GM18520 (cell line): ENCODE measurements at regions not wholly inside any gene's neighbourhood (a gene's known extent, or its start where the extent isn't known, plus 50 kb on each side); places are given as distances from the start of the nearest gene placed in this dataset.

Experiments
- ATAC-seq: cut with Tn5 transposase; IDR thresholded peaks from one replicate; pipeline ENCODE4 v1.9.1; 2021; ENCODE audit not compliant: unreplicated experiment

DNA sequence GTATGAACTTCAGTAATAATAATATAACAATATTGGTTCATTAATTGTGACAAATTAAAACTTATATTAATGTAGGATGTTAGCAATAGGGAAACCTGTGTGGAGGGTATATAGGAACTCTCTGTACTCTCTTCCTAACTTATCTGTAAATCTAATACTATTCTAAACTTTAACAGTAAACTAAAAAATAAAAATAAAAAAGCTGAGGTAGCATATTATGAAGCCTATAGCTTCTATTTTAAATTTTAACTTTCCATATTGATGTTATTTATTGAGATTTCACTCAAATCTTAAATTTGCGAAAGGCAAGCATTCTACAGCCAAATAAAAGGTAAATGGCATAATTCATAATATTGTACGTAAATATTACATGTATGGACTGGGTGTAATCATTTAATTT is 326.4 kb downstream of the MEI4 start:
- ATAC-seq = no peak

DNA sequence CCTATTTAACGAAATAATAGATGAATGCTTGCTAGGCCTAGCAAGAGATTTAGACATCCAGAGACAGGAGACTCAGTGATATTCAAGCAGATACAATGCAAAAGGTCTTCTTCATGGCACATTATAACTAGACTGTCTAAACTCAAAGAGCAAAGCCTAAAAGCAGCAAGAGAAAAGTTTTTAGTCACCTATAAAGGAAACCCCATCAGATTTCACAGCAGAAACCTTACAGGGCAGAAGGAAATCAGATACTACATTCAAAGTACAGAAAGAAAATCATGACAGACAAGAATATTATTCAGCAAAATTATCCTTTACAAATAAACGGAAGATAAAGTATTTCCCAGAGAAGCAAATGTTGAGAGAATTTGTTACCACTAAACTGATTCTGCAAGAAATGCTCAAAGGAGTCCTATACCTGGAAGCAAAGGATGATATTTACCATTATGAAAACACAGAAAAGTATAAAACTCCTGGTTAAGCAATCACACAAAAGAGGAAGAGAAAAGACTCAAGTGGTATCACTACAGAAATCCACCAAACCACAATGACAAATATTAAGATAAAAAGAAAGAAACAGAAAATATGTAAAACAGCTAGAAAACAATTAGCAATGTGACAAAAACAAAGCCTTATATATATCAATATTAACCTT is 333.7 kb downstream of the MEI4 start:
- peak; percentile 79 for ATAC-seq

DNA sequence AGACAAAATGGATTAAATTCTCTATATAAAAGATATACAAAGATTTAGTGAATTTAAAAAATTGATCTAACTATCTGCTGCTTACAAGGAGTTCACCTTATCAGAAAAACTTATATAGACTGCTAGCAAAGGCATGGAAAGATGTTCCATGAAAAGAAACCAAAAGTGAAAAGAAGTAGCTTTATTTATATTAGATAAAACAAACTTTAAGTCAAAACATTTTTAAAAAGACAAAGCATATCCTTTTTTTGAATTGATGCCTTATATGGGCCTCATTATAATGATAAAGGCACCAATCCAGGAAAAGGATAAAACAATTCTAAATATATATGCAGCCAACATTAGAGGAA is 334.2 kb downstream of the MEI4 start:
- ATAC-seq = peak; percentile 15

DNA sequence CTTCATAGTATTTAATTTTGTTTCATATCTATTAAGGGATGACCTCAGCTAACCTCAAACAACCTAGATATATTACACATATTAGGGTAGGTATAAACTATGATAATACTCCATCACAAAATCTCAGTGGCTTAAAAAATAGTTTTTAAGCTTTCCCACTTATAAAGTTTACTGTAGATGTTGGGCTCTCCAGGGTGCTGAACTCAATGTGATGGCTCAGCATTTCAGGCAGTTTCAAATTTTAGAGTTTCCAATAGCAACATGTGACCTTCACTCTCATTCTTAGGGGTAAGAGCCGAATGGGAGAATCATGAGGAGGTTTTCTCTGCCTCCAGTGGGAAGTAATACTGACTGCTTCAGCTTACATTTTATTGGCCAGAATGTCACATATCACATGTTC is 357.3 kb downstream of the MEI4 start:
- no peak for ATAC-seq

DNA sequence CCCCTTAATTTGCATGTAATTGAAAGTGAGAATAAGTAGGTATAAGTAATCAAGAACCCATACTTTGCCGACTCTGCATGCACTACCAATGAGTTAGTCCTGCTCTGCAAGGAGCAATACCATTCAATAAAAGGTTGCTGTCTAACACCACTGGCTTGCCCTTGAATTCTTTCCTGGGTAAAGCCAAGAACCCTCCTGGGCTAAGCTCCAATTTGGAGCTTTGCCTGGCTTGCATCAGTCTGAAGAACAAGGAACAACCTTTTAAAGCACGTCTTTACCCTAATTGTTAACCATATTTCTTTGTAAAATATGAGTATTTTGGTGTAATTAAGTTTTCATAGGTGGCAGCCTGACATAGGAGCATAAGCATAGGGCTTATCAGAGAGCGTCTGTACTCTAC is 367.7 kb downstream of the MEI4 start:
- ATAC-seq = no peak

DNA sequence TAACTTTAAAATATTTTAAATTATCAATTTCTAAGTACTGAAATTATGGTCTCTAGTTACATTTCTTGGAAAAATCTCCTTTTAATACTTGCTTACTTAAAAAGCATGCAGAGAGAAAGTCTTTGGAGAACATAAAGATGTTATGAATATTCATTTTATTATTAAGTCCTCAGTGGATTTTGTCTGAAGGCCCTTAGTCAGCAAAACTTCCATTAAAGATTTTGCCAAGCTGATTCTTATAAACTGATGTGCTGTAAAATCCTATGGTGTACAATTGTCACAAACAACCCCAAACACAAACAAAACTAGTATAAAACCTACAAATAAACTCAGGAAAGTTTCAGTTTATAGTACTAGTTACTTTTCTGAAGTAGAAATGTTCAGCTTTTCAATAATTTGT is 372.7 kb downstream of the MEI4 start:
- ATAC-seq = no peak

DNA sequence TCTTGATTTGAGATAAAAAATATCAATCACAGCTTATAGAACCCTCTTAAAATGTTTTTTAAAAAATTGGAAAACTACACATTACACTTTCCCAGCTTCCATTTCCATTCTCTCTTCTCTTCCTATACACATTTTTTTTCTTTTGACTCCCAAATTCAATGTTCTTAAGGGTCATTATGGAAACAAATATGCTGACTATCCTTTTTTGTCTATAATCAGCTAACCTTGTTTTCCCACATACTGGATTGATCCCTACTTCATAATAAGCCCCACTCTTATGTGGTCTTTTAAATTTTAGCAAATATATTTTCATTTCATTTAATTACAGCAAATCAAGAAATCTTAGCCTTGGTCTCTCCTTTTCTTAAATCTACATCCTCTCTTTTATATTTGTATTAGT is 378.4 kb downstream of the MEI4 start:
- ATAC-seq = no peak

DNA sequence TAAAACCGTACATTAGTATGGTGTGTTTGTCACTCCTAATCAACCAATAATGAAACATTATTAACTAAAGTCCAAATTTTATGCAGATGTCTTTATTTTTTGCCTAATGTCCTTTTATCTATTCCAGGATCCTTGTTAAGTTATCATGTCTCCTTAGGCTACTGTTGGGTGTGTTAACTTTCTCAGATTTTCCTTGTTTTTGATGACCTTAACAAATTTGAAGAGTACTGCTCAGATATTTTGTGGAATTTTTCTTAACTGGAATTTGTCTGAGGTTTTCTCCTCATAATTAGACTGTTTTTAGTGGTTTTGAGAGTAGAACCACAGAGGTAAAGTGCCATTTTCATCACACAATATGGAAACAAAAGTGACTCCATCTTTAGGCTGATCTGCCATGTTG is 406.3 kb downstream of the MEI4 start:
- ATAC-seq = no peak

DNA sequence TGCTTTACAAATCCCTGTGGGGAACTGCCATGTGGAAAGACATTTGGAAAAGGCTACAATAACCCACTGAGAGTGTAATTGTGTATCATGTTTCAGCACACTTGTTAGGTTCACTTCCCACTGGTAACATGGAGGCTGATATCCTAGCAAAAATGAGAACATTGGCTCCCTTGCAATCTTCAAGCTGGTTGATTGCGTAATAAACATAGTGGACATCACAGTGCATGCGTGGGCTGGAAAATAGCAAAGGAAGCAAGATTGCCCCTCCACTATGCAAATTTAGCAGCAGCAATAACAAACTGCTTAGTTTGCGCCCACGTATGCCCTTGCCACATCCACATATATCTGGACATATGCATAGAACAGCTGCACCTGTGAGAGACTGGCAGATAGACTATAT is 410.2 kb downstream of the MEI4 start:
- no peak for ATAC-seq

DNA sequence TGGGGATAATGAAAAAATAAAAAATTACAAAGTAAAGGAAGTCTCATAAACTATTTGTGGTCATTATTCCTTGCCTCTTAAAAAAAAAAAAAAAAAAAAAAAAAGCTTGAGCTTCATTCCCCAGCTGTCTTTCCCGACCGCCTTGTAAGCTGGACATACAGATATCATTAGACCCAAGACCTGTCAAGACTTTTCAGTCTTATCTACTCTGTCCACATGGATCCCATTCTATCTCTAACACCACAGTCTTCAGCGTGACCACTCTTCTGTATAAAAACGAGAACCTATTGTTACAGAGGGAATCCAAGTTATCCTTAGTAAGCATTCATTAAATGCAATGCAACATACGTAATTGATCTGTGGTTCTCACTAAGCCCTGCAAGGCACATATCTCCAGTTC is 423.5 kb downstream of the MEI4 start:
- ATAC-seq = no peak

DNA sequence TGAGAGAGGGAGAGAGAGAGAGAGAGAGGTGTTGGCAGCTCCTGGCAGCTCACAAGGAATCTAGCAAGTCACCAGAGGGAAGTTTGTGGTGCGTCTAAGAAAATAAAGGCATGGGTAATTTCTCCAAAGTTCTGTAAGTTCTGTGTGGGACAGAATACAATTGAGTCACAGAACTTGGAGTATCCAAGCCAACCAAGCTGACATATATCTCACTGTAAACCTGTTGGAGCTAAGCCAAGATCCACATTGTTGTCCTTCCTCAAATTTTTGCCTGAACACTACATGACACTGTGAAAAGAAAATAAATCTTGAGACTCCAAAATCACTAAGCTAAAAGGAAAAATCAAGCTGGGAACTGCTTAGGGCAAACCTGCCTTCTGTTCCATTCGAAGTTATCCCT is 436.7 kb downstream of the MEI4 start:
- ATAC-seq = no peak

DNA sequence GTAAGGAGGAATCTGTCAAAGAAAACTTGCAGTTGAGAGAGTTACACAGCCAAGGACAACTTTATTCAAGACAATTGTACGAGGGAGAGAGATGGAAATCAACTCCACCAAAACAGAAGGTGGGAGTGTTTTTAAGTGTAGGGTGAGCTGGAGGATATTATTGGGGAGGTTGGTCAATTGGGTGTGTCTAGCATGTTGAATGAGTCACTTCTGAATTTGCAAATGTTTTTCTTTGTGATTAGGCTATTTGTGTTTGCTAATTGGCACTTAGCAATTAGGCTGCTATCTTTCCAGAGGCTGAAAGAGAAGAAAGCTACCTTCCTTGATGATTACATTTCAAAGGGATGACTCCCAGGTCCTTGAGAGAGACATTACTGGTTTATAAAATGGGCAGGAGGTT is 441.1 kb downstream of the MEI4 start:
- no peak for ATAC-seq

DNA sequence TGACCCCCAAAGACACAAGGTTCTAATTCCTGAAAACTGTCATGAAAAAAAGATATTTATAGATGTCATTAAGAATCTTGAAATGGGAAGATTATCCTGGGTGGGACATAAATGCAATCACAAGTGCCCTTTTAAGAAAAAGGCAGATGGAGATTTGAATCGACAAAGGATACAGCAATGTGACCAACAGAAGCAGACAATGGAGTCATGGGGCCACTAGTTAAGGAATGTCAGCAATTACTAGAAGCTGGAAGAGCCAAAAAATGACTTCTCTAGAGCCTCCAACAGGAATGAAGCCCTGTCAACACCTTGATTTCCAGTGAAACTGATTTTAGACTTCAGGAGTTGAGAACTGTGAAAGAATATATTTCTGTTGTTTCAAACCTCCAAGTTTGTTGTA is 448.5 kb downstream of the MEI4 start:
- no peak for ATAC-seq

DNA sequence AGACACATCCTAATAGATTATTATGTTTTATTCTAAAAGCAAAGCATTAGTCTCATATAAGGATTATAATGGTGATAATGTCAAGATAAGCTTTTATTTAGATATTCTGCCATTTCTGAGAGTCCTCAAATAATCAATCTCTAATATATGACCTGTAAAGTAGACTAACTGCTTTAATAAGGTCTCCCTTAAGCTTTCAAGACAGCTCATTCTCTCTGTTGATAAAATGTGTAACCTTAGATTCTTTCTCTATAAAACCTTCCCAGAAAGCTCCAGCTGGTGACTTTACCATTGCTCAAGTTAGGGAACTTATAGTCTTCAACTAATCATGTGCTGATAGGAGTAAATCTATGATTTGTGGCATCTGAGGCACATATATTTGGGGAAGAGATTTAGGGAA is 457.8 kb downstream of the MEI4 start:
- no peak for ATAC-seq

DNA sequence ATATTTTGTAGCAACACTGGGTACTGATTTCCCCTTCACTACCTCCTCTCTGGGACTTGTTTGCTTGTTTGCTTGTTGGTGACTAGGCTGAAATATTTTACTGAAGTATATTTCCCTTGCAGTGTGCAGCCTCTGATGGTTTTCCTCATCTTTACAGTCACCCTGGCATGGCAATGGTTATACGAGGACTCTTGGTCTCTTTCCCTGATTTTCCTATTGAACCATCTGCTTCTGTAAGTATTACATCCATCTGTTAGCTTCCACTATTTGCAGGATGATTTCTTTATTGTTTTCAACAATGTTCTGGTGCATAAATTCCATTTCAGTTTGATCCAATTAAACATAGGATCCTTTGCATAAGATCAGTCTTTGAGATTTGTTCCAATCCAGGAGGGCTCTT is 465.1 kb downstream of the MEI4 start:
- ATAC-seq = no peak

DNA sequence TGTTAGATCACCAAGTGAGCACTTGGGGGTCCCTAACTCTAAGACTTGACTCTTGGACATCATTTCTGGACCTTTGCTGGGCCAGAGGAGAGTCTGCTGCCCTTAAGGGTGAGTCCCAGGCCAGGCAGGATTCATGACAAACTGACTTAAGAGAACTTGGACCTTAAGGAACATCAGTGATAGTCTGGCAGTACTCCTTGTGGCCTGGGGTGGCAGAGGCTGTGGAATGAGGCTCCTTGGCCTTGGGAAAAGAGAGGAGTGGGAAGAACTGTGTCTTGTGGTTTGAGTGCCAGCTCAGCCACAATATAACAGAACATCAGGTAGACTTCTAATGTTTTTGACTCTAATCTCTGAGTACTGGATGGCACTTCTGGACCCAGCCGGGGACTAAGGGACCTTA is 478.7 kb downstream of the MEI4 start:
- no peak for ATAC-seq

DNA sequence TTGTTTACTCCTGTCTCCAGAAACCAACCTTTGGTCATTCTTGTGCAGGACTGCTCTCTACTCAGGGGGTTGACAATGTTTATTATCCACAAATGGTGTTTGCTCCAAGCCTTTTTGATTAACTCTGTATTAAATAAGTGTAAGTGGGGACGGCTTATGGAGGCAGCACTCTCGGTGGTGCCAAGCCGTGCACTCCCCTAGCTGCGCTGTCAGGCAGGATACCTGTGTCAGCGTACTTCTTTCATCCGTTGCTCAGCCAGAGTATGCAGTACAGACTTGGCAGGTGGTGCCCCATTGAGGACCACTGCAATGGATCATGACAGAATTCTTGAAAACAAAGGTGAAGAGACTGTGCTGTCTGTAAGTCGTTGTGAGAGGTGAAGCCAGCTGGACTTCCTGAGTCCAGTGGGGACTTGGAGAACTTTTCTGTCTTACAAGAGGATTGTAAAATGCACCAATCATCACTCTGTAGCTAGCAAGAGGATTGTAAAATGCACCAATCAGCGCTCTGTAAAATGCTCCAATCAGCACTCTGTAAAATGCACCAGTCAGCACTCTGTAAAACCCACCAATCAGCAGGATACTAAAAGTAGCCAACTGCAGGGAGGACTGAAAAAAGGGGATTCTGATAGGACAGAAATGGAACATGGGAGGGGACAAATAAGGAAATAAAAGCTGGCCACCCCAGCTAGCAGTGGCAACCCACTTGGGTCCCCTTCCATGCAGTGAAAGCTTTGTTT is 480.0 kb downstream of the MEI4 start:
- ATAC-seq = no peak

DNA sequence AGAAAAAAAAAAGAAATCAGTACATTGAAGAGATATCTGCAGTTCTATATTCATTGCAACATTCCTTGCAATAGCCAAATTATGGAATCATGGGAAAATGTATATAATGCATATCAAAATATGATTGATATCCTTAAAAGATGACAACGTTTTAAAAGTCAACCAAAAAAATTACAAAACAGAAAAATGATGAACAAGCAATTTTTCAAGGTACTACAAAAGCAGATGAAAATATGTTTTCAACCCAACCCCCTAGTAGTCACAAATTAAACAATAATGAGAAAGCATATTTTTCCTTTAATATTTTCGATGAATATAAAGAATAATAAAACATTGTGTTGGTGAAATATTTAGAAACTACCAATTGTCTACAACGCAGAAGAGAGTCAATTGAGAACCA is 497.6 kb downstream of the MEI4 start:
- ATAC-seq = no peak

DNA sequence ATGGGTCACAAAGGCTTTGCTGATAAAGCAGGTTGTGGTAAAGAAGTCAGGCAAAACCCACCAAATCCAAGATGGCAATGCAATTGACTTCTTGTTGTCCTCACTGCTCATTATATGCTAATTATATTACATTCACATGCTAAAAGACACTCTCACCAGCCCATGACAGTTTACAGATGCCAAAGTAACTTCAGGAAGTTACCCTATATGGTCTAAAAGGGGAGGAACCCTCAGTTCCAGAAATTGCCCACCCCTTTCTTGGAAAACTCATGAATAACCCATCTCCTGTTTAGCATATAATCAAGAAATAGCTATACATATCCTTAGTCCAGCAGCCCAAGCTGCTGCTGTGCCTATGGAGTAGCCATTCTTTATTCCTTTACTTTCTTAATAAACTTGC is 501.1 kb downstream of the MEI4 start:
- no peak for ATAC-seq

DNA sequence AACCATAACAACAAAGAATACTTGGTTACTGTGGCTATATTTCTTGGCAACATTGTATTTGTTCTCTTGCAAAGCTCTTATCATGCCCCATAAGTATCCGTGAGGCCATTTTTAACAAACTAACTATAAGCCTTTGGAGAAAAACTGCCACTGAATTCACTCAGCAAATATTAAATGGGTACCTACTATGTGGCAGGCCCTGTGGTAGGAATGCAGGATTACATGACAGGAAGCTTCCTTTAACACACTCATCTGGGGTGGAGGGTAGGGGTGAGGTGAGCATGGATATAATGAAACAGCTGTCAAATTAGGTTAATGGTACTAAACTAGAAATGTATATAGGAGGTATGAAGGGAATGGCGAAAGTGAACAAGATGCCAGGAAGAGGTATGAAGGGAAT is 504.8 kb downstream of the MEI4 start:
- ATAC-seq = no peak

DNA sequence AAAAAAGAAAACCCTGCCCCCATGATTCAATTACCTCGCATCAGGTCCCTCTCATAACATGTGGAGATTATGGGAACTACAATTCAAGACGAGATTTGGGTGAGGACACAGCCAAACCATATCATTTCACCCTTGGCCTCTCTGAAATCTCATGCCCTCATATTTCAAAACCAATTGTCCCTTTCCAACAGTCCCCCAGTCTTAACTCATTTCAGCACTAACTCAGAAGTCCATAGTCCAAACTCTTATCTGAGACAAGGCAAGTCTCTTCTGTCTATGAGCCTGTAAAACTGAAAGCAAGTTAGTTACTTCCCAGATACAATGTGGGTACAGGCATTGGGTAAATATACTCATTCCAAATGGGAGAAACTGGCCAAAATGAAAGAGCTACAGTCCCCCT is 536.1 kb downstream of the MEI4 start:
- no peak for ATAC-seq

DNA sequence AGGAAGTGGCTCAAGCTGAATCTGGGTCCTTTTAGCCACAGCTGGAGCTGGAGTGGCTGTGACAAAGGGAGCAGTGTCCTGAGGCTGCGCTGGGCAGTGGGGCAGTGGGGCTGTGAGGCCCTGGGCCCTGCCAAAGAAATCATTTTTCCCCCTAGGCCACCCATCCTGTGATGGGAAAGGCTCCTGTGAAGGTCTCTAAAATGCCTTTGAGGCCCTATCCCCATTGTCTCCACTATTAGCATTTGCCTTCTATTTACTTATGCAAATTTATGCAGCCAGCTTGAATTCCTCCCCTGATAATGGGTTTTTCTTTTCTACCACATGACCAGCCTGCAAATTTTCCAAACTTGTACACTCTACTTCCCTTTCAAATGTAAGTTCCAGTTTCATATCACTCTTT is 539.2 kb downstream of the MEI4 start:
- no peak for ATAC-seq

DNA sequence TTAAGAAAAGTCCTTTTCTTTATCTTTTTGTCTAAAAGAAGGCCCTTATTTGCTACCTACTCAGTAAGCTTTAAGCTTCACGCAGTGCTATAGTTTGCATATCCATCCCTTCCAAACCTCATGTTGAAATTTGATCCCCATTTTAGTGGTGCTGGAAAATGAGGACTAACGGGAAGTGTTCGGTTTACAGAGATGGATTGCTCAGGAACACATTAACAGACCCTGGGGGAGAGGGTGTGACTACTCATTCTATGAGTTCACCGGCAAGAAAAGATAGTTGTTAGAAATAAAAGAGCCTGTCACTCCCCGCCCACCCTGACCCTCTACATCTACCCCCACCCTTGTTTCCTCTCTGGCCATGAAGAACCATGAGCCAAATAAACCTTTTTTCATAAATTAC is 546.2 kb downstream of the MEI4 start:
- no peak for ATAC-seq
